ENCODE measurements at regions not wholly inside any gene's neighbourhood (a gene's known extent, or its start where the extent isn't known, plus 50 kb on each side); places are given as distances from the start of the nearest gene placed in this dataset.
A peak's percentile ranks its signal among the peaks of the same experiment; 100 is the strongest.
"Not testable (repeated sequence)": the region's sequence is repeated elsewhere in the genome, so short reads cannot be mapped to it uniquely, and the experiment has no call there.

DNA sequence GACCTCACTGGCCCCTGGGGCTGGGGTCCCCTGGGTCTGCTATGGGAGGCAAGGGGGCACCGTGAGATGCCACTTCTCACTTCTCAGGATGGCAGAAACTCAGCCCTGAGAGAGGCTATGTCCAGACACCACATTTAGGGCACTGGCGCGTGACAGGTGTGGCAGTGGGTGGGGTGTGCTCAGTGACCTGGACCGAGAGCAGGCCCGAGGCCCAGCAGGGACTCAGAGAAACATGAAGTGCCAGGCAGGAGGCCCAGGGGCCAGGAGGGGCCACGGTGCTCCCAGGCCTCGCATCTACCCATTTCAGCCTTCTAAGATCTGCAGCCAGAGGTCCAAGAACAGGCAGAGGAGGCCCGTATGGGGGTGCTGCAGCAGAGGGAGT is 214.9 kb upstream of the SGCG start:
- not testable (repeated sequence) for H3K4me3 ChIP-seq (ENCODE audit: extremely low read depth, insufficient read depth, low read length, poor library complexity, severe bottlenecking); H3K36me3 ChIP-seq (ENCODE audit: control insufficient read depth, insufficient read depth, low read length); H3K4me1 ChIP-seq (ENCODE audit: control insufficient read depth, insufficient read depth, low read length, poor library complexity, severe bottlenecking); H3K9me3 ChIP-seq (ENCODE audit: control insufficient read depth, low read length); H3K27ac ChIP-seq (ENCODE audit: low read depth, low read length, severe bottlenecking)
- WGBS, 2 experiments (ENCODE audit: insufficient coverage in 2 of 2), result 82 to 100% methylated on average over 1 to 5 of the region's 8 CpGs

DNA sequence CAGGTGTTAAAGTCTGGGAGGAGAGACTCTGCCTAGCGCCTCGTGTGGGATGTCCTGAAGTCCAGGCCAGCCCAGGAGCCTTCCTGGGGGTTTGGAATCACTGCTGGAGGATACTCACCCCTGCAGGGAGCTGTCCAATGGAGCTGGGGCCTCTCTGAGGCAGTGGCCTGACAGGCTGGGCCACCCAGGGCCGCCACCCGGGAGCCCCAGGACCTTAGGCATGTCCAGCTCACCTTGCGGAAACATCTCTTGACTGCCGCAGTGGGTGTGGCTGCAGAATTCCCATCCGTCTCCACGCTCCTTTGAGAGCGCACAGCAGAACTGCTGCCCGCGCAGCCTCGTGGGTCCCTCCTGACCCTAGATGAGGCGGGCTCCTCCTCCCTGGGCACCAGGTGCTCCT is 214.0 kb upstream of the SGCG start:
- H3K36me3 ChIP-seq (ENCODE audit: control insufficient read depth, insufficient read depth, low read length); H3K4me3 ChIP-seq (ENCODE audit: extremely low read depth, insufficient read depth, low read length, poor library complexity, severe bottlenecking); H3K4me1 ChIP-seq (ENCODE audit: control insufficient read depth, insufficient read depth, low read length, poor library complexity, severe bottlenecking); H3K9me3 ChIP-seq (ENCODE audit: control insufficient read depth, low read length); H3K27ac ChIP-seq (ENCODE audit: low read depth, low read length, severe bottlenecking): not testable (repeated sequence)
- WGBS, 2 experiments (ENCODE audit: insufficient coverage in 2 of 2), result 96 to 98% methylated on average over 4 to 7 of the region's 13 CpGs

DNA sequence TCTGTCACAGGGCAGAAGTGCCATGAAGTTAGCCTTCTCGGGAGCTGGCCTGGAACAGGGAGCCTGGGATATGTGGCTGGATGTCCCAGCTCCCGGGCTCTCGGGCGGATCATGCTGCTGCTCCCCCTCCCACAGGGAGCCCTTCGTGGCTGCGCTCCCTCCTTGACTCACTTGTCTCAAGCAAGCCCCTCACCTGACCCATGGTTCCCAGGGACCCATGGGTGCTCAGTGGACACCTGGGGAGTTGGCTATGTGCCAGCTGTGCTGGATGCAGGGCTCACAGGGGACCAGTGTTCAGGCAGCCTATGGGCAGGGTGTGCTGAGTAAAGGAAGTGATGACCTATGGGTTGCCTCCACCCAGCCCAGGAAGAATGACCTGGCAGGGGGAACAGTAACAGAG is 213.1 kb upstream of the SGCG start:
- H3K27ac ChIP-seq (ENCODE audit: low read depth, low read length, severe bottlenecking), result no peak overlapping the region
- H3K4me1 ChIP-seq (ENCODE audit: control insufficient read depth, insufficient read depth, low read length, poor library complexity, severe bottlenecking), result peaks cover 3% of the 10 kb centered on the region
- WGBS, 2 experiments (ENCODE audit: insufficient coverage in 2 of 2), result 85 to 86% methylated on average over 4 to 5 of the region's 6 CpGs
- H3K9me3 ChIP-seq (ENCODE audit: control insufficient read depth, low read length), result no peaks in the 10 kb centered on the region
- no peaks in the 10 kb centered on the region for H3K36me3 ChIP-seq (ENCODE audit: control insufficient read depth, insufficient read depth, low read length)
- H3K4me3 ChIP-seq (ENCODE audit: extremely low read depth, insufficient read depth, low read length, poor library complexity, severe bottlenecking), result no peak overlapping the region

DNA sequence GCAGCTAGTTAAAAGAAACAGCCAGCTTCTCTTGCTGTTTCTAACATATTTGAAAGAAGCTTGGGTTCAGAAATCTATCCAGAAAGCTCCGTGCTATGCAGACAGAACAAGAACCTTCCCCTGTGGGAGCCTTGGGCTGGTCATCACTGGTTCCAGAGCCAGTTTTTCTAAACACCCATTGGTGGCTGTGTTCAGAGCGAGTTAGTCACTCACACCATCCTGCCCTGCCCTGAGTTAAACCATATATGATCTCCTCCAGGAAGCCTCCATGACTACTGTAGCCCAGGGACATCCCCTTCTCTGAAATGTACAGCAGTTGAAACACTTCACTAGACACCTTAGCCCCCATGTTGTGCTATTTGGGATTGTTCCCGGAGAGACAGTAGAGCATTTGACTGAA is 200.8 kb upstream of the SGCG start:
- H3K9me3 ChIP-seq (ENCODE audit: control insufficient read depth, low read length), result peaks cover 5% of the 10 kb centered on the region
- H3K4me3 ChIP-seq (ENCODE audit: extremely low read depth, insufficient read depth, low read length, poor library complexity, severe bottlenecking), result no peak overlapping the region
- H3K4me1 ChIP-seq (ENCODE audit: control insufficient read depth, insufficient read depth, low read length, poor library complexity, severe bottlenecking), result no peaks in the 10 kb centered on the region
- WGBS, 2 experiments (ENCODE audit: insufficient coverage in 2 of 2), result 87 to 93% methylated on average over 2 of the region's 3 CpGs
- no peaks in the 10 kb centered on the region for H3K36me3 ChIP-seq (ENCODE audit: control insufficient read depth, insufficient read depth, low read length)
- no peak overlapping the region for H3K27ac ChIP-seq (ENCODE audit: low read depth, low read length, severe bottlenecking)

DNA sequence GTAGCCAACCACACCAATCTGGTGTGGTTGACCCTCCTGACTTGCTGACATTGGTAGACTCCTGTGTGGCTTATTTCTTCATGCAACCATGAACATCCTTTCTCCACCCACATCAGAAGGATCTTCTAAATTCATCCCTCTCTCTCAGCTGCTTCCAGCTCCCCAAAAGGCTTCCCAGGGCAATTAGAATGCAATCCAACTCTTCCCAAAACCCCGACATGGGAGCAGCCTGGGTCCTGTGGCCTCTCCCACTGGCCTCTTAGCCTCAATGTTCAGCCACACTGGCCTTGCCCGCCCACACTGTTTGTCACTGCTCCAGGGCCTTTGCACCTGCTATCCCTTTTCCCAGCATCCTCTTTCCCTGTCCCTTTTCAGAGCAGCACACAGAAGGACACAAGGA is 199.8 kb upstream of the SGCG start:
- H3K9me3 ChIP-seq (ENCODE audit: control insufficient read depth, low read length), result peaks cover 5% of the 10 kb centered on the region
- H3K27ac ChIP-seq (ENCODE audit: low read depth, low read length, severe bottlenecking), result no peak overlapping the region
- WGBS, 2 experiments (ENCODE audit: insufficient coverage in 2 of 2), result 80 to 90% methylated on average over 2 of the region's 2 CpGs
- no peaks in the 10 kb centered on the region for H3K4me1 ChIP-seq (ENCODE audit: control insufficient read depth, insufficient read depth, low read length, poor library complexity, severe bottlenecking)
- no peaks in the 10 kb centered on the region for H3K36me3 ChIP-seq (ENCODE audit: control insufficient read depth, insufficient read depth, low read length)
- H3K4me3 ChIP-seq (ENCODE audit: extremely low read depth, insufficient read depth, low read length, poor library complexity, severe bottlenecking), result no peak overlapping the region

DNA sequence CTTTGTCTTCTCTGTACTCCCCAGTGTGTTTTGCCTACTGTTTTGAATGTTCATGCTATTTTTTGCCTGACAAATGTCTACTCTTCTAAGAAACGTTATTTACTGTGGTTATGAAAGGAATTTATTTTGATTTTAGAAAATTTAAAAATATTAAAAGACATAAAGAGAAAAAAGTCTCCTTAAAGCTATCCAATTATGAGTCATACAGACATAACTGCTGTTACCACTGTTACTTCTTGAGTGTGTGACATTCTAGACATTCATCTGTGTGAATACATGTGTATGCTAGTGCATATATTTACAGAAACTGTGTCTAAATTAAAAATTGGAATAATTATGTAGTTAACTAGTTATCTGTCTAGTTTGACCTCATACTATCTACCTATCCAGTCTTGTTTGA is 187.6 kb upstream of the SGCG start:
- no CpG with 5 or more reads among the region's 1 CpG for WGBS, 2 experiments (ENCODE audit: insufficient coverage in 2 of 2)
- peak overlapping the region; percentile 70 for H3K27ac ChIP-seq (ENCODE audit: low read depth, low read length, severe bottlenecking)
- no peaks in the 10 kb centered on the region for H3K9me3 ChIP-seq (ENCODE audit: control insufficient read depth, low read length)

DNA sequence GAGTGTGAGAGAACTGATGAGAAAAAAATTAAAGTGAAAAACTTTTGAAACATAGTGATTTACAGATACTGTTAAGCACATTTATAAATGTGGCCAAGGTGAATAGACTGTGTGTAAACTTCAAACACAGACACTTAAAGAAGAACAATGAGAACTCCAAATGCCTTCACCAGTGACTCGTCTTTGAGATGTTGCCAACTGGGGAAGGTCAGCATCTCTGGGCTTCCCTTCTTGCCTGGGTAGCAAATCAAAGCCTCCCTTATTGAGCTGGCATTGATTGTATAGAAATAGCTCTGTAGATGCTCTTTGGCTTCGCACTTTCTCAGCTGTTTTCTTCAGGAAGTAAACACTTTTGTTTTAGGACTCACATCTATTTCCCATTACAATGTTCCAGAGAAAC is 177.3 kb upstream of the SGCG start:
- no peaks in the 10 kb centered on the region for H3K9me3 ChIP-seq (ENCODE audit: control insufficient read depth, low read length)
- no peaks in the 10 kb centered on the region for H3K4me1 ChIP-seq (ENCODE audit: control insufficient read depth, insufficient read depth, low read length, poor library complexity, severe bottlenecking)
- H3K4me3 ChIP-seq (ENCODE audit: extremely low read depth, insufficient read depth, low read length, poor library complexity, severe bottlenecking), result no peak overlapping the region
- no peak overlapping the region for H3K27ac ChIP-seq (ENCODE audit: low read depth, low read length, severe bottlenecking)
- 100% methylated on average over 1 of the region's 2 CpGs for WGBS, 2 experiments (ENCODE audit: insufficient coverage in 2 of 2)
- H3K36me3 ChIP-seq (ENCODE audit: control insufficient read depth, insufficient read depth, low read length), result no peaks in the 10 kb centered on the region

More for the DNA sequence above, 187.6 kb upstream of the SGCG start:
- H3K4me1 ChIP-seq (ENCODE audit: control insufficient read depth, insufficient read depth, low read length, poor library complexity, severe bottlenecking), result no peaks in the 10 kb centered on the region
- no peaks in the 10 kb centered on the region for H3K36me3 ChIP-seq (ENCODE audit: control insufficient read depth, insufficient read depth, low read length)
- no peak overlapping the region for H3K4me3 ChIP-seq (ENCODE audit: extremely low read depth, insufficient read depth, low read length, poor library complexity, severe bottlenecking)

DNA sequence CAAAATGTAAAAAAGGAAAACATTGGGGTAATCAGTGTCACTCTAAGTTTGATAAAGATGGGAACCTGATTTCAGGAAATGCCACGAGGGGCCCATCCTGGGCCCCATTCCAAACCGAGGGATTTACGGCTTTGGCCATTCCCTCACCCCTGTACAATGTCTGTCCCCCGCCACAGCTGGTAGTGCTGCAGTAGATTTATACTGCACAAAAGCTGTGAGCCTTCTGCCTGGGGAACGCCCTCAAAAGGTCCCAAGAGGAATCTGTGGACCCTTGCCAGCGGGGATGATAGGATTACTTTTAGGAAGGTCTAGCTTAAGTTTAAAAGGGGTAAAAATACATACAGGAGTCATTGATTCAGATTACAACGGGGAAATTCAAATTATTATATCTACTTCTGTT is 173.4 kb upstream of the SGCG start:
- no peaks in the 10 kb centered on the region for H3K9me3 ChIP-seq (ENCODE audit: control insufficient read depth, low read length)
- 56 to 62% methylated on average over 2 to 5 of the region's 7 CpGs for WGBS, 2 experiments (ENCODE audit: insufficient coverage in 2 of 2)
- H3K27ac ChIP-seq (ENCODE audit: low read depth, low read length, severe bottlenecking), result no peak overlapping the region
- no peaks in the 10 kb centered on the region for H3K36me3 ChIP-seq (ENCODE audit: control insufficient read depth, insufficient read depth, low read length)
- H3K4me3 ChIP-seq (ENCODE audit: extremely low read depth, insufficient read depth, low read length, poor library complexity, severe bottlenecking), result no peak overlapping the region
- no peaks in the 10 kb centered on the region for H3K4me1 ChIP-seq (ENCODE audit: control insufficient read depth, insufficient read depth, low read length, poor library complexity, severe bottlenecking)

DNA sequence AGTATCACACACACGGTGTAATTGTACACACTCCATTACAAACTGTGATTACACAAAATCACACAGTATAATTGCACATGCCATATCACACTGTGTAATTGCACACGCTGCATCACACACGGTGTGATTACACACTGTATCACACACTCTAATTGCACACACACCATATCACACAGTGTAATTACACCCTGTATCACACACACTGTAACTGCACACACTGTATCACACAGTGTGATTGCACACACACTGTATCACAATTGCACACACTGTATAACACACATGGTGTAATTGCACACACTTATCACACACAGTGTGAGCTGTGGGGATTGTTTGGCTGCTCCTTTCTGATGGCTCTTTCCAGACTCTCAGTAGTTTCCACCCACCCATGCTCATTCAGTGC is 162.6 kb upstream of the SGCG start:
- no peaks in the 10 kb centered on the region for H3K36me3 ChIP-seq (ENCODE audit: control insufficient read depth, insufficient read depth, low read length)
- H3K27ac ChIP-seq (ENCODE audit: low read depth, low read length, severe bottlenecking), result no peak overlapping the region
- WGBS, 2 experiments (ENCODE audit: insufficient coverage in 2 of 2), result 89 to 97% methylated on average over 3 of the region's 3 CpGs
- no peak overlapping the region for H3K4me3 ChIP-seq (ENCODE audit: extremely low read depth, insufficient read depth, low read length, poor library complexity, severe bottlenecking)
- H3K4me1 ChIP-seq (ENCODE audit: control insufficient read depth, insufficient read depth, low read length, poor library complexity, severe bottlenecking), result no peaks in the 10 kb centered on the region
- H3K9me3 ChIP-seq (ENCODE audit: control insufficient read depth, low read length), result no peaks in the 10 kb centered on the region

DNA sequence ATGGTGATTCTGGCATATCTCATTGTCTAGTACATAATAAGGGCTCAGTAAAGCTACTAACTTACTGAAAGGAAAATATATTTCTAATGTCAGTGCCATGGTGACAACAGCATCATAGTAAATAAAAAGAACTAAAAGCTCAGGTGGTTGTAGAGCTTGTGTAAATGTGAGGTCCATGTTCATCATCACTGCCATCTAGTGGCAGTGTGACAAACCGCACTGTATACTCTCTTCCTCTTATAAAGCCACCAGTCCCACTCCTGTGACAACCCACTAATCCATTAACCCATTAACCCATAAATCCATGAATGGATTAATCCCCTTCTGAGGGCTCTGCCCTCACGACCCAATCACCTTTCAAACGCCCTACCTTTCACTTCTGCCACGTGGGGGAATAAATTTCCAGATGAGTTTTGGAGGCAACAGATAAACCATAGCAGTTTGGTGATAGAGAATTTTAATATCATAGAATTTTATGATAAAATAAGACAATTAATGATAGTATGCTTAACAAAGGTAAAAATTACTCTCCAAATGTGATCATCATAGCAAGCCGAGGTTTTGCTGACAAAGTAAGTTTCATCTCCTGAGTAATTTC is 160.4 kb upstream of the SGCG start:
- 0% methylated on average over 1 of the region's 5 CpGs for WGBS, 2 experiments (ENCODE audit: insufficient coverage in 2 of 2)
- H3K27ac ChIP-seq (ENCODE audit: low read depth, low read length, severe bottlenecking), result no peak overlapping the region
- no peaks in the 10 kb centered on the region for H3K9me3 ChIP-seq (ENCODE audit: control insufficient read depth, low read length)
- no peak overlapping the region for H3K4me3 ChIP-seq (ENCODE audit: extremely low read depth, insufficient read depth, low read length, poor library complexity, severe bottlenecking)
- H3K36me3 ChIP-seq (ENCODE audit: control insufficient read depth, insufficient read depth, low read length), result no peaks in the 10 kb centered on the region
- H3K4me1 ChIP-seq (ENCODE audit: control insufficient read depth, insufficient read depth, low read length, poor library complexity, severe bottlenecking), result no peaks in the 10 kb centered on the region

DNA sequence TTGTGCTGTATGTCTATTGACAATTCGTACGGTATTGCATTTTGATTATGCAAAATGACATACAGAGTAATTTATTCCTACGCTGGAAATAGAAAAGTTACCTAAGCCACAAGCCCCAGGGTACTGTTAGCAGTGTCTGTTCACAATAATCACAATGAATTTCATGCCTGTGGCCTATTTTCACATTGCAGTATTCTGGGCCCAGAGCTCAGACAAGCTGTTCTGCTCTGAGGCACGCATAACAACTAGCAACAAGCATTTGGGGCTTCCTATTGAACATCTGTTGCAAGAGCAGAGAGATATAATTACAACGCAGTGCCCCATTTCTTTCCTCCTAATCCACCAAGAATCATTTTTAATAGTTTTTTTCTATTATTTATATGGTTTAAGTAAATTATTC is 158.9 kb upstream of the SGCG start:
- WGBS, 2 experiments (ENCODE audit: insufficient coverage in 2 of 2), result 80% methylated on average over 2 of the region's 5 CpGs; no CpG with 5 or more reads in 1 of the 2 experiments
- H3K4me3 ChIP-seq (ENCODE audit: extremely low read depth, insufficient read depth, low read length, poor library complexity, severe bottlenecking), result no peak overlapping the region
- no peaks in the 10 kb centered on the region for H3K4me1 ChIP-seq (ENCODE audit: control insufficient read depth, insufficient read depth, low read length, poor library complexity, severe bottlenecking)
- no peak overlapping the region for H3K27ac ChIP-seq (ENCODE audit: low read depth, low read length, severe bottlenecking)
- no peaks in the 10 kb centered on the region for H3K36me3 ChIP-seq (ENCODE audit: control insufficient read depth, insufficient read depth, low read length)
- no peaks in the 10 kb centered on the region for H3K9me3 ChIP-seq (ENCODE audit: control insufficient read depth, low read length)

Data from mesodermal cell (in vitro differentiated cells).